Peyer's patch (tissue), 4 donors: ENCODE measurements at regions not wholly inside any gene's neighbourhood (a gene's known extent, or its start where the extent isn't known, plus 50 kb on each side); places are given as distances from the start of the nearest gene placed in this dataset.

Source experiments
- POLR2A ChIP-seq, 2 donors: fragments of 450-650 bp; IDR thresholded peaks; one replicate each; pipeline ENCODE4 v1.5.1; 2017; ENCODE audit warnings: antibody characterized with exemption in 2 of 2, mild to moderate bottlenecking in 2 of 2, moderate library complexity in 2 of 2
- TF ChIP-seq, protein P1 (sequence below), 6 experiments: fragments of 450-650 bp in 4 of 6; fragments of 200-600 bp in 2 of 6; sonication (generic) in 1 of 6; IDR thresholded peaks; one replicate each; pipeline ENCODE4 v1.5.1; 2017 to 2019; ENCODE audit warnings: antibody characterized with exemption in 6 of 6, mild to moderate bottlenecking in 3 of 6, moderate library complexity in 1 of 6

GRCh38 chr9:129390541-129390940, 212.5 kb upstream of the IER5L start:
- TF ChIP-seq POLR2A (IDR thresholded peaks at IDR 0.05): no peak
- TF ChIP-seq, protein P1, sequence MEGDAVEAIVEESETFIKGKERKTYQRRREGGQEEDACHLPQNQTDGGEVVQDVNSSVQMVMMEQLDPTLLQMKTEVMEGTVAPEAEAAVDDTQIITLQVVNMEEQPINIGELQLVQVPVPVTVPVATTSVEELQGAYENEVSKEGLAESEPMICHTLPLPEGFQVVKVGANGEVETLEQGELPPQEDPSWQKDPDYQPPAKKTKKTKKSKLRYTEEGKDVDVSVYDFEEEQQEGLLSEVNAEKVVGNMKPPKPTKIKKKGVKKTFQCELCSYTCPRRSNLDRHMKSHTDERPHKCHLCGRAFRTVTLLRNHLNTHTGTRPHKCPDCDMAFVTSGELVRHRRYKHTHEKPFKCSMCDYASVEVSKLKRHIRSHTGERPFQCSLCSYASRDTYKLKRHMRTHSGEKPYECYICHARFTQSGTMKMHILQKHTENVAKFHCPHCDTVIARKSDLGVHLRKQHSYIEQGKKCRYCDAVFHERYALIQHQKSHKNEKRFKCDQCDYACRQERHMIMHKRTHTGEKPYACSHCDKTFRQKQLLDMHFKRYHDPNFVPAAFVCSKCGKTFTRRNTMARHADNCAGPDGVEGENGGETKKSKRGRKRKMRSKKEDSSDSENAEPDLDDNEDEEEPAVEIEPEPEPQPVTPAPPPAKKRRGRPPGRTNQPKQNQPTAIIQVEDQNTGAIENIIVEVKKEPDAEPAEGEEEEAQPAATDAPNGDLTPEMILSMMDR (IDR thresholded peaks at IDR 0.05): no peak
